Gastroesophageal sphincter (tissue), 4 donors: ENCODE measurements at regions not wholly inside any gene's neighbourhood (a gene's known extent, or its start where the extent isn't known, plus 50 kb on each side); places are given as distances from the start of the nearest gene placed in this dataset.
"Not testable (repeated sequence)": the region's sequence is repeated elsewhere in the genome, so short reads cannot be mapped to it uniquely, and the experiment has no call there.

Experiments
- ATAC-seq: fragments of 150-250 bp; one replicate; pipeline ENCODE4 v1.9.1; 2016; ENCODE audit warnings: mild to moderate bottlenecking, moderate library complexity
- H3K27ac ChIP-seq, 4 donors: fragments of 200-600 bp; sonication (generic) in 3 of 4; 1 replicate in 3 of 4; 2 replicates in 1 of 4; pipeline ENCODE4 v1.5.1; 2016 to 2019
- H3K27me3 ChIP-seq: fragments of 200-600 bp; sonication (generic); one replicate; pipeline ENCODE4 v1.5.1; 2019
- H3K36me3 ChIP-seq, 2 donors: fragments of 200-600 bp; sonication (generic); one replicate each; pipeline ENCODE4 v1.5.1; 2019; ENCODE audit warnings: control low read depth in 1 of 2
- H3K4me1 ChIP-seq, 3 donors: fragments of 200-600 bp; sonication (generic); 1 replicate in 2 of 3; 2 replicates in 1 of 3; pipeline ENCODE4 v1.5.1; 2016 to 2019; ENCODE audit warnings: control low read depth in 2 of 3
- H3K4me3 ChIP-seq, 2 donors: fragments of 200-600 bp; sonication (generic); one replicate each; pipeline ENCODE4 v1.5.1; 2019; ENCODE audit warnings: mild to moderate bottlenecking in 1 of 2, moderate library complexity in 1 of 2
- H3K9me3 ChIP-seq, 3 donors: fragments of 200-600 bp; sonication (generic); one replicate each; pipeline ENCODE4 v1.5.1; 2017 to 2019; ENCODE audit warnings: control low read depth in 2 of 3
- CTCF ChIP-seq, 4 experiments: fragments of 200-600 bp in 2 of 4; fragments of 450-650 bp in 2 of 4; sonication (generic) in 1 of 4; IDR thresholded peaks; one replicate each; pipeline ENCODE4 v1.5.1; 2017 to 2019; ENCODE audit warnings: antibody characterized with exemption in 4 of 4, mild to moderate bottlenecking in 2 of 4, moderate library complexity in 2 of 4
- EP300 ChIP-seq: sonication (generic); formaldehyde crosslinking; IDR thresholded peaks from one replicate; pipeline ENCODE4 v1.6.1; 2017; ENCODE audit warnings: antibody characterized with exemption, mild to moderate bottlenecking
- POLR2A ChIP-seq, 2 donors: fragments of 450-650 bp; IDR thresholded peaks; one replicate each; pipeline ENCODE4 v1.6.1; 2017; ENCODE audit warnings: antibody characterized with exemption in 2 of 2, mild to moderate bottlenecking in 2 of 2, moderate library complexity in 1 of 2
- POLR2AphosphoS5 ChIP-seq: sonication (generic); formaldehyde crosslinking; IDR thresholded peaks from one replicate; pipeline ENCODE4 v1.6.1; 2017; ENCODE audit warnings: antibody characterized with exemption
- WGBS, 2 donors: methylation state at CpG; one replicate each; pipeline ENCODE4 v1.1.5; 2018; ENCODE audit warnings: low coverage in 1 of 2; 5-methylcytosine and 5-hydroxymethylcytosine counted together

- ATAC-seq = no peak
- no peak for TF ChIP-seq EP300
- no peak for TF ChIP-seq POLR2AphosphoS5
- TF ChIP-seq POLR2A (IDR thresholded peaks at IDR 0.05) = no peak
- TF ChIP-seq CTCF (IDR thresholded peaks at IDR 0.05) = no peak
- WGBS, 2 donors = 0 to 52% methylated on average over 1 to 6 of the region's 6 CpGs
- Histone ChIP-seq H3K4me1 (no peaks in the 10 kb centered on the region), H3K27ac (no peak overlapping the region), H3K9me3 (peaks cover 0 to 6% (median 0%) of the 10 kb centered on the region in 3 donors), H3K36me3 (no peaks in the 10 kb centered on the region), H3K27me3 (peaks cover 35% of the 10 kb centered on the region), H3K4me3 (no peak overlapping the region)
Observed at GRCh38 chr1:34367954-34368353, 191.2 kb downstream of the C1orf94 start.

GRCh38 chr1:34369701-34370455 lies 193.2 kb downstream of the C1orf94 start:
- H3K27me3 ChIP-seq = peaks cover 40% of the 10 kb centered on the region

GRCh38 chr1:34370748-34371147 lies 194.0 kb downstream of the C1orf94 start:
- Histone ChIP-seq H3K27ac (no peak overlapping the region), H3K4me3 (no peak overlapping the region), H3K9me3 (no peaks in the 10 kb centered on the region), H3K27me3 (peaks cover 39% of the 10 kb centered on the region), H3K36me3 (no peaks in the 10 kb centered on the region), H3K4me1 (no peaks in the 10 kb centered on the region)
- no peak for ATAC-seq
- TF ChIP-seq POLR2A (IDR thresholded peaks at IDR 0.05) = no peak
- TF ChIP-seq POLR2AphosphoS5 = no peak
- TF ChIP-seq EP300 = no peak
- no peak for TF ChIP-seq CTCF (IDR thresholded peaks at IDR 0.05)
- WGBS, 2 donors = 93% methylated on average over 3 of the region's 4 CpGs; no CpG with 5 or more reads in 1 of the 2 donors

More at GRCh38 chr1:34369701-34370455, 193.2 kb downstream of the C1orf94 start:
- Histone ChIP-seq H3K27ac (no peak overlapping the region), H3K4me1 (no peaks in the 10 kb centered on the region), H3K36me3 (no peaks in the 10 kb centered on the region), H3K9me3 (peaks cover 0 to 5% (median 0%) of the 10 kb centered on the region in 3 donors), H3K4me3 (no peak overlapping the region)
- TF ChIP-seq POLR2AphosphoS5 (no peak), POLR2A (IDR thresholded peaks at IDR 0.05) (no peak)
- no peak for ATAC-seq
- 91 to 96% methylated on average over 3 to 9 of the region's 10 CpGs for WGBS, 2 donors

GRCh38 chr1:34371179-34371578 lies 194.5 kb downstream of the C1orf94 start:
- not testable (repeated sequence) for H3K4me3 ChIP-seq, H3K9me3 ChIP-seq, H3K4me1 ChIP-seq, H3K27ac ChIP-seq, H3K36me3 ChIP-seq, ATAC-seq
- peaks cover 40% of the 10 kb centered on the region for H3K27me3 ChIP-seq
- WGBS, 2 donors = 62 to 80% methylated on average over 1 to 4 of the region's 5 CpGs

- Histone ChIP-seq H3K4me3 (no peak overlapping the region), H3K27ac (no peak overlapping the region), H3K4me1 (no peaks in the 10 kb centered on the region), H3K27me3 (peaks cover 48% of the 10 kb centered on the region), H3K9me3 (no peaks in the 10 kb centered on the region), H3K36me3 (no peaks in the 10 kb centered on the region)
- WGBS, 2 donors = 85 to 100% methylated on average over 1 of the region's 1 CpG
- no peak for ATAC-seq
- TF ChIP-seq POLR2AphosphoS5 (no peak), EP300 (no peak)
Observed at GRCh38 chr1:34371829-34372532, 195.3 kb downstream of the C1orf94 start.

GRCh38 chr1:34372891-34373290 lies 196.2 kb downstream of the C1orf94 start:
- peaks cover 57% of the 10 kb centered on the region for H3K27me3 ChIP-seq
- no peak overlapping the region for H3K4me3 ChIP-seq
- 67% methylated on average over 1 of the region's 1 CpG; no CpG with 5 or more reads in 1 of the 2 donors for WGBS, 2 donors
- no peak for ATAC-seq
- H3K9me3 ChIP-seq = no peaks in the 10 kb centered on the region
- H3K36me3 ChIP-seq = no peaks in the 10 kb centered on the region
- no peaks in the 10 kb centered on the region for H3K4me1 ChIP-seq
- no peak for TF ChIP-seq POLR2A (IDR thresholded peaks at IDR 0.05)
- no peak for TF ChIP-seq POLR2AphosphoS5
- no peak for TF ChIP-seq EP300
- no peak for TF ChIP-seq CTCF (IDR thresholded peaks at IDR 0.05)
- H3K27ac ChIP-seq = no peak overlapping the region
